WERI-Rb-1 (cell line): ENCODE measurements at regions not wholly inside any gene's neighbourhood (a gene's known extent, or its start where the extent isn't known, plus 50 kb on each side); places are given as distances from the start of the nearest gene placed in this dataset.
"Not testable (repeated sequence)": the region's sequence is repeated elsewhere in the genome, so short reads cannot be mapped to it uniquely, and the experiment has no call there.

Experiments
- DNase-seq: peaks from one replicate; pipeline ENCODE4 v3.0.0-alpha.2; 2020
- H3K27ac ChIP-seq: fragments of 250-450 bp; sonication (Bioruptor Pico); 2 replicates; pipeline ENCODE4 v1.5.1; 2020; ENCODE audit warnings: mild to moderate bottlenecking, moderate library complexity
- H3K27me3 ChIP-seq: fragments of 250-450 bp; sonication (Bioruptor Pico); 2 replicates; pipeline ENCODE4 v1.5.1; 2021; ENCODE audit warnings: mild to moderate bottlenecking, low read depth, moderate library complexity; ENCODE audit not compliant: insufficient read depth, severe bottlenecking
- H3K36me3 ChIP-seq: fragments of 250-450 bp; sonication (Bioruptor Pico); 2 replicates; pipeline ENCODE4 v1.5.1; 2020; ENCODE audit warnings: mild to moderate bottlenecking, moderate library complexity
- H3K4me3 ChIP-seq: 2 replicates; pipeline ENCODE4 v1.5.1; 2011; ENCODE audit warnings: low read depth, mild to moderate bottlenecking, control low read depth, low read length
- H3K9me3 ChIP-seq: fragments of 250-450 bp; sonication (Bioruptor Pico); 2 replicates; pipeline ENCODE4 v1.5.1; 2021; ENCODE audit warnings: mild to moderate bottlenecking, moderate library complexity; ENCODE audit not compliant: severe bottlenecking
- TF ChIP-seq, protein P1 (sequence below): IDR thresholded peaks from 2 replicates; pipeline ENCODE4 v1.5.1; 2011; ENCODE audit warnings: low read depth, mild to moderate bottlenecking, control low read depth, inconsistent platforms, low read length

DNA sequence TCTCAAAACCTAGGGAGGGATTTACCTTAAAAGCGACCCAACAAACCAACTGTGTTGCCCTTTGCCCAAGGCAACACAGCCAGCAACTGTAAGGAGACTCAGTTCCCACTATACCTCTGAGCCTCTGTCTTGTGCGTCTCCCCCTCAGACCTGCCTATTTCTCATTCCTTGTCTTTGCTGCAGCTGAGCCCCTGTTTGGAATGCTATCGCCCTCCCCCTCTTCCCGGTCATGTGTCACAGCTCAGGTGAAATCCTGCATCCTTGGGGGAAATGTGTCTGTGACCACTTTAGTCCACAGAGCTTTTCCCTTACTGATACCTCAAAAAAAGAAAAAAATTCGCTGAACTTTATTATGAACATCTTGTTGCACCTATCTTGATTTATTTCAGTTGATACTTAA is 52.0 kb upstream of the LRIG1 start:
- no peak for DNase-seq
- Histone ChIP-seq H3K27me3 (no peaks in the 10 kb centered on the region), H3K36me3 (no peaks in the 10 kb centered on the region), H3K9me3 (no peaks in the 10 kb centered on the region), H3K4me3 (no peak overlapping the region), H3K27ac (no peak overlapping the region)
- TF ChIP-seq, protein P1, sequence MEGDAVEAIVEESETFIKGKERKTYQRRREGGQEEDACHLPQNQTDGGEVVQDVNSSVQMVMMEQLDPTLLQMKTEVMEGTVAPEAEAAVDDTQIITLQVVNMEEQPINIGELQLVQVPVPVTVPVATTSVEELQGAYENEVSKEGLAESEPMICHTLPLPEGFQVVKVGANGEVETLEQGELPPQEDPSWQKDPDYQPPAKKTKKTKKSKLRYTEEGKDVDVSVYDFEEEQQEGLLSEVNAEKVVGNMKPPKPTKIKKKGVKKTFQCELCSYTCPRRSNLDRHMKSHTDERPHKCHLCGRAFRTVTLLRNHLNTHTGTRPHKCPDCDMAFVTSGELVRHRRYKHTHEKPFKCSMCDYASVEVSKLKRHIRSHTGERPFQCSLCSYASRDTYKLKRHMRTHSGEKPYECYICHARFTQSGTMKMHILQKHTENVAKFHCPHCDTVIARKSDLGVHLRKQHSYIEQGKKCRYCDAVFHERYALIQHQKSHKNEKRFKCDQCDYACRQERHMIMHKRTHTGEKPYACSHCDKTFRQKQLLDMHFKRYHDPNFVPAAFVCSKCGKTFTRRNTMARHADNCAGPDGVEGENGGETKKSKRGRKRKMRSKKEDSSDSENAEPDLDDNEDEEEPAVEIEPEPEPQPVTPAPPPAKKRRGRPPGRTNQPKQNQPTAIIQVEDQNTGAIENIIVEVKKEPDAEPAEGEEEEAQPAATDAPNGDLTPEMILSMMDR = no peak

DNA sequence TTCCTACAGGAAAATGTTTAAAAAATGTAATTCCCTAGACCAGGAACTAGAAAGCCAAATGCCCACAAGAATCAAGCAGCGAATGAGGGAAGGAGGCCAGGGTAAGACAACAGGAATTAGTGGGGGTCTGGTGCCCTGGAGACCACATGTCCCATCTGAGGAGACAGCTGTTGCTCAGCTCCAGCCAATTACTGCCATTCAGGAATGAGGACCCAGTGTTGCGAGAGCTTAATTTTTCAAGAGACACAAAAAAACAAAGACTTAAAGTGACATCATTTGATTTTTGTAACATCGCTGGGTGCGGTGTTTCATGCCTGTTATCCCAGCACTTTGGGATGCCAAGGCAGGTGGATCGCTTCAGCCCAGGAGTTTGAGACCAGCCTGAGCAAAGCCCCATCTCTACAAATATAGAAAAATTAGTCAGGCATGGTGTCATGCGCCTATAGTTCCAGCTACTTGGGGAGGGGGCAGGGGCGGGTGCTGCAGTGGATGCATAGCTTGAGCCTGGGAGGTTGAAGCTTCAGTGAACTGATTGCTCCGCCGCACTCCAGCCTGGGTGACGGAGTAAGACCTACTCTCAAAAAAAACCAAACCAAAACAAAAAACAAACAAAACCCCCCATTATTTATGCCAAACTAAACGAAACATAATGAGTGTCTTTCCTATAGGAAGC is 52.8 kb upstream of the LRIG1 start:
- Histone ChIP-seq H3K27ac (no peak overlapping the region), H3K27me3 (no peaks in the 10 kb centered on the region), H3K36me3 (no peaks in the 10 kb centered on the region), H3K4me3 (no peak overlapping the region), H3K9me3 (no peaks in the 10 kb centered on the region)
- TF ChIP-seq, protein P1 = no peak
- DNase-seq = no peak

DNA sequence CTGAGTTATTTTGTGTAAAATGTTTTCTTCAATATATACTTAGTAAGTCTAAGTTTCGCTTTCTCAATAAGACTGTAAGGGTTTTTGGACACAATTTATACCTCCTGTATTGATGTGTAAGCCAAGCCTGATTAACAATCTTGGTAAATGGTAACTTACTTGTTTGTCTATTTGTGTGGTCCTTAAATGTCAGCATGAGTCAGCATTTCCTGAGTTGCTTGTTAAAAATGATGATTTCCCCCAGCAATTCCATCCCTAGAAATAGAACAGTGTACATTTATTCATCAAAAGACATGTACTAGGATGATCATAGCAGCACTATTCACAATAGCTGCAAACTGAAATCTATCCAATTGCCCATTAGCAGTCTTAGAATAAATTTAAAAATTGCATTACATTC is 53.4 kb upstream of the LRIG1 start:
- H3K27ac ChIP-seq = no peak overlapping the region
- no peak for DNase-seq

DNA sequence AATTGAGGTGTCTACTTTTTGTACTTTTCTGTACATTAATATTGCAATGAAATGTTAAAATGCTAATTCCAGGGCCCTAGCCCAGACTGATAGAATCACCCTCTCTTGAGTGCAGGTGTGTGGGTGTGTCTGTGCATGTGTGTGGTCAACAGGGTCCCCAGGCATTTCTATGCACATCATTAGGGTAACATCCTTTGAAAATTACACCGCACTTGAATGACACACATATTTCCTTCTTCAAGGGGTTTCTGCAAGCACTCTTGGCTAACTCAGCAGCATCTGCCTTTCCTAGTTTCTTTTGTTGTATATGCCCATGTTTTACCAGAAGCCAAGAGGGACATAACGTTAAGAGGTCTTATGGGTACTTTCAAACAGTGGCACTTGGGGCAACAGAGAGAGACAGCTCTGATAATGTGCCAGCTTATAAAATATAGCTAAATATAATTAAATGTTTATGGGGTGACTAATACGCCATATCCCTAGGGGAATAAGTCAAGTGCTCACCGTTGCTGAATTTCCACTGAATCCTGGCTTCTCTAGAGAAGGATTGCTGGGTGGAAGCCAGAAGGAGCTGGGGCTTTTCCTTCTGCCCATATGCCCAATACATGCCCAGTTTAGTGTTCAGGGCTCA is 54.5 kb upstream of the LRIG1 start:
- H3K36me3 ChIP-seq = no peaks in the 10 kb centered on the region
- no peak overlapping the region for H3K27ac ChIP-seq
- TF ChIP-seq, protein P1 = no peak
- no peak overlapping the region for H3K4me3 ChIP-seq
- DNase-seq = no peak
- no peaks in the 10 kb centered on the region for H3K27me3 ChIP-seq
- H3K9me3 ChIP-seq = peaks cover 6% of the 10 kb centered on the region

More for the DNA sequence above, 53.4 kb upstream of the LRIG1 start:
- H3K27me3 ChIP-seq = no peaks in the 10 kb centered on the region
- H3K4me3 ChIP-seq = no peak overlapping the region
- H3K9me3 ChIP-seq = no peaks in the 10 kb centered on the region
- no peaks in the 10 kb centered on the region for H3K36me3 ChIP-seq
- TF ChIP-seq, protein P1 = no peak

DNA sequence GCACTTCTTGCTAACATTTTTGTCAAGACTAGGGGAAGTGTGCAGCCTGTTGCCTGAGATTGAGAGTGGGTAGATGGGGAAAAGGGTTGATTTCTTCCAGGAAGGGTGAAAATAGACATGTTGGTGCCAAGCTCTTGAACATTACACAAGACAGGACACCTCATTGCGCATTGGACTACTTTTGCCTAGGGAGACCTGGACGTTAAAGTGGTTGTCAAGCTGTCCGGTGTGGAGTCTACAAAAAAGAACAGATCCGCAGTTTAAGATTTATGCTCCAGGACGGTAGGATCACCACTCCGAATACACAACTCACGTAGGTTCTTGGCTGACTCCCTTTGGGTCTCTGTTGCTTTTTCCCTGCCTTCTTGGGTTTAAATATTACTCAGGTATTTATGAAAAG is 56.3 kb upstream of the LRIG1 start:
- Histone ChIP-seq H3K4me3 (no peak overlapping the region), H3K36me3 (no peaks in the 10 kb centered on the region), H3K27ac (no peak overlapping the region), H3K27me3 (no peaks in the 10 kb centered on the region), H3K9me3 (peaks cover 6% of the 10 kb centered on the region)
- TF ChIP-seq, protein P1 = no peak
- no peak for DNase-seq

DNA sequence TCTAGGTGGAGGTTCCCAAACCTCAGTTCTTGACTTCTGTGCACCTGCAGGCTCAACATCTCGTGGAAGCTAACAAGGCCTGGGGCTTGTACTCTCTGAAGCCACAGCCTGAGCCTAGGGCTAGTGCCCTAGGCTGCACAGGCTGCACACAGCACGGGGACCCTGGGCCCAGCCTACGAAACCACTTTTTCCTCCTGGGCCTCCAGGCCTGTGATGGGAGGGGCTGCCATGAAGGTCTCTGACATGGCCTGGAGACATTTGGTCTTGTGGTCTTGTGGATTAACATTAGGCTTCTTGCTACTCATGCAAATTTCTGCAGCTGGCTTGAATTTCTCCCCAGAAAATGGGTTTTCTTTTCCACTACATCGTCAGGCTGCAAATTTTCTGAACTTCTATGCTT is 59.1 kb upstream of the LRIG1 start:
- H3K27ac ChIP-seq, H3K4me3 ChIP-seq, H3K9me3 ChIP-seq, DNase-seq, H3K36me3 ChIP-seq, H3K27me3 ChIP-seq: not testable (repeated sequence)
